ENCODE measurements at regions not wholly inside any gene's neighbourhood (a gene's known extent, or its start where the extent isn't known, plus 50 kb on each side); places are given as distances from the start of the nearest gene placed in this dataset.

- TF ChIP-seq CTCF (IDR thresholded peaks at IDR 0.05): no peak
- TF ChIP-seq ZFX (IDR thresholded peaks at IDR 0.05; ENCODE audit: borderline replicate concordance): no peak
These were observed 2163.5 kb upstream of the WWC1 start for GRCh38 chr5:166127766-166128570.
